ENCODE measurements at regions not wholly inside any gene's neighbourhood (a gene's known extent, or its start where the extent isn't known, plus 50 kb on each side); places are given as distances from the start of the nearest gene placed in this dataset.

DNA sequence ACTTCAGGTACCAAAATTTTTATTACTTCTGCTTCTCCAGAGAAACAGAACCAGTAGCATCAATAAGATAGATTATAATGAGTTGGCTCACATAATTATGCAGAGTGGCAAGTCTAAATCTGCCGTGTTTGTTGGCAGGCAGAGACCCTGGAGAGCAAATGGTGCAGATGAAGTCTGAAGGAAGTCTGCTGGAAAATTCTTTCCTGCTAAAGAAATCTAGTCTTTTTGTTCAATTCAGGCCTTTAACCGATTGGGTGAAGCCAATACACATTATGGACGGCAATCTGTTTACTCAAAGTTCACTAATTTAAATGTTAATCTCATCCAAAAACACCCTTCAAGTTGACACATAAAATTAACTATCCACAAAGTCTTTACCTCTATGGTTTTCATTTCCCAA lies 156.0 kb downstream of the TBX22 start:
- H3K4me3 ChIP-seq (ENCODE audit: control extremely low read depth in 1 of 5, extremely low read depth in 1 of 5, insufficient read depth in 1 of 5, low read depth in 2 of 5, low read length in 4 of 5): no peak overlapping the region
- H3K36me3 ChIP-seq (replicated peaks in 1 of 2; ENCODE audit: control extremely low read depth in 1 of 2, control insufficient read depth in 1 of 2, extremely low read depth in 1 of 2, insufficient read depth in 2 of 2, low read length in 1 of 2): no peaks in the 10 kb centered on the region
- H3K4me2 ChIP-seq (replicated peaks; ENCODE audit: low read depth, low read length, poor library complexity, severe bottlenecking): no peak overlapping the region
- no peaks in the 10 kb centered on the region for H3K27me3 Mint-ChIP-seq
- TF ChIP-seq, protein P1, sequence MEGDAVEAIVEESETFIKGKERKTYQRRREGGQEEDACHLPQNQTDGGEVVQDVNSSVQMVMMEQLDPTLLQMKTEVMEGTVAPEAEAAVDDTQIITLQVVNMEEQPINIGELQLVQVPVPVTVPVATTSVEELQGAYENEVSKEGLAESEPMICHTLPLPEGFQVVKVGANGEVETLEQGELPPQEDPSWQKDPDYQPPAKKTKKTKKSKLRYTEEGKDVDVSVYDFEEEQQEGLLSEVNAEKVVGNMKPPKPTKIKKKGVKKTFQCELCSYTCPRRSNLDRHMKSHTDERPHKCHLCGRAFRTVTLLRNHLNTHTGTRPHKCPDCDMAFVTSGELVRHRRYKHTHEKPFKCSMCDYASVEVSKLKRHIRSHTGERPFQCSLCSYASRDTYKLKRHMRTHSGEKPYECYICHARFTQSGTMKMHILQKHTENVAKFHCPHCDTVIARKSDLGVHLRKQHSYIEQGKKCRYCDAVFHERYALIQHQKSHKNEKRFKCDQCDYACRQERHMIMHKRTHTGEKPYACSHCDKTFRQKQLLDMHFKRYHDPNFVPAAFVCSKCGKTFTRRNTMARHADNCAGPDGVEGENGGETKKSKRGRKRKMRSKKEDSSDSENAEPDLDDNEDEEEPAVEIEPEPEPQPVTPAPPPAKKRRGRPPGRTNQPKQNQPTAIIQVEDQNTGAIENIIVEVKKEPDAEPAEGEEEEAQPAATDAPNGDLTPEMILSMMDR (IDR thresholded peaks at IDR 0.05): no peak
- TF ChIP-seq EZH2 (IDR thresholded peaks at IDR 0.05; ENCODE audit: borderline replicate concordance, insufficient read depth, low read depth, low read length, poor library complexity, severe bottlenecking): no peak
- peaks cover 0 to 3% (median 0%) of the 10 kb centered on the region in 3 donors for H3K9me3 ChIP-seq (ENCODE audit: control extremely low read depth in 1 of 3, control insufficient read depth in 2 of 3, insufficient read depth in 1 of 3, low read length in 2 of 3)
- H3K9ac ChIP-seq (ENCODE audit: low read length): no peak overlapping the region
- ATAC-seq (ENCODE audit: low read depth) (no peak), DNase-seq (no peak)
- ChIA-PET CTCF (no interaction called here), POLR2A (no interaction called here)
- H3K4me1 ChIP-seq (ENCODE audit: control insufficient read depth in 2 of 2, insufficient read depth in 2 of 2, low read length in 2 of 2): no peaks in the 10 kb centered on the region
- H2AFZ ChIP-seq (ENCODE audit: insufficient read depth, low read depth, low read length, poor library complexity, severe bottlenecking): no peak overlapping the region
- H3K27ac ChIP-seq (ENCODE audit: low read length in 2 of 2): no peak overlapping the region
- H3K27me3 ChIP-seq (replicated peaks in 1 of 4; ENCODE audit: control extremely low read depth in 1 of 4, control insufficient read depth in 3 of 4, insufficient read depth in 4 of 4, low read length in 3 of 4): no peaks in the 10 kb centered on the region
- no peak overlapping the region for H3K27ac Mint-ChIP-seq
- no peaks in the 10 kb centered on the region for H3K4me1 Mint-ChIP-seq
- intact Hi-C loops (cut with micrococcal nuclease): no loop called here
- no peaks in the 10 kb centered on the region for H3K79me2 ChIP-seq (ENCODE audit: control insufficient read depth, insufficient read depth, low read length)
- no peak overlapping the region for H3K4me3 Mint-ChIP-seq
- H3K9me3 Mint-ChIP-seq (ENCODE audit: insufficient read depth): no peaks in the 10 kb centered on the region
- H4K20me1 ChIP-seq (ENCODE audit: control insufficient read depth, insufficient read depth, low read length, poor library complexity, severe bottlenecking): no peaks in the 10 kb centered on the region
- no CpG with 5 or more reads among the region's 3 CpGs for WGBS (ENCODE audit: insufficient coverage)

DNA sequence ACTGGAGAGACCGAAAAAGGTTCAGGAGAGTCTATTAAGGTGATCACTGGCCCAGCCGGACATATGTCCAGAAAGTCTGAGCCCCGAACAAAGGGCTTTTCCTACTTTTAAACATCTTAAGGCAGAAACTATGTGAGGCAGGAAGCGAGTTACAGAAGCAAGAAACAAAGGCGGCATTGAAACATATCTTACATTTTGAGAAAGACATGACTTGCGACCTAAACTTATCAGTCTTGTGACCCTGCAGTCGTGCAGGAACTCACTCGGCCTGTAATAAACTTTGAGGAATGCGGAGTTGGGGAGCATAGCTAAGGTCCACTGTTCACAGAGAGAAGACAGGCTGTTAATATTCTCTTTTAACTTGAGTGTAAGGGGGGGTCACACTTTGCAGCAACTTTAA lies 158.7 kb downstream of the TBX22 start:
- H3K4me3 ChIP-seq (ENCODE audit: control extremely low read depth in 1 of 5, extremely low read depth in 1 of 5, insufficient read depth in 1 of 5, low read depth in 2 of 5, low read length in 4 of 5): no peak overlapping the region
- no peak overlapping the region for H3K9ac ChIP-seq (ENCODE audit: low read length)
- ChIA-PET CTCF (no interaction called here), POLR2A (no interaction called here)
- no peak overlapping the region for H3K4me2 ChIP-seq (replicated peaks; ENCODE audit: low read depth, low read length, poor library complexity, severe bottlenecking)
- ATAC-seq (ENCODE audit: low read depth): no peak
- no peaks in the 10 kb centered on the region for H3K36me3 ChIP-seq (replicated peaks in 1 of 2; ENCODE audit: control extremely low read depth in 1 of 2, control insufficient read depth in 1 of 2, extremely low read depth in 1 of 2, insufficient read depth in 2 of 2, low read length in 1 of 2)
- intact Hi-C loops (cut with micrococcal nuclease): no loop called here
- H4K20me1 ChIP-seq (ENCODE audit: control insufficient read depth, insufficient read depth, low read length, poor library complexity, severe bottlenecking): no peaks in the 10 kb centered on the region
- no peak overlapping the region for H3K27ac Mint-ChIP-seq
- H2AFZ ChIP-seq (ENCODE audit: insufficient read depth, low read depth, low read length, poor library complexity, severe bottlenecking): no peak overlapping the region
- no peak overlapping the region for H3K4me3 Mint-ChIP-seq
- H3K27me3 Mint-ChIP-seq: no peaks in the 10 kb centered on the region
- no peaks in the 10 kb centered on the region for H3K27me3 ChIP-seq (replicated peaks in 1 of 4; ENCODE audit: control extremely low read depth in 1 of 4, control insufficient read depth in 3 of 4, insufficient read depth in 4 of 4, low read length in 3 of 4)
- no peak overlapping the region for H3K27ac ChIP-seq (ENCODE audit: low read length in 2 of 2)
- H3K4me1 Mint-ChIP-seq: no peaks in the 10 kb centered on the region
- no peaks in the 10 kb centered on the region for H3K4me1 ChIP-seq (ENCODE audit: control insufficient read depth in 2 of 2, insufficient read depth in 2 of 2, low read length in 2 of 2)
- H3K79me2 ChIP-seq (ENCODE audit: control insufficient read depth, insufficient read depth, low read length): no peaks in the 10 kb centered on the region
- no peaks in the 10 kb centered on the region for H3K9me3 Mint-ChIP-seq (ENCODE audit: insufficient read depth)
- WGBS (ENCODE audit: insufficient coverage): 92% methylated on average over 5 of the region's 9 CpGs
- TF ChIP-seq EZH2 (IDR thresholded peaks at IDR 0.05; ENCODE audit: borderline replicate concordance, insufficient read depth, low read depth, low read length, poor library complexity, severe bottlenecking): no peak
- TF ChIP-seq, protein P1 (IDR thresholded peaks at IDR 0.05): no peak
- DNase-seq: no peak
- peaks cover 0 to 3% (median 0%) of the 10 kb centered on the region in 3 donors for H3K9me3 ChIP-seq (ENCODE audit: control extremely low read depth in 1 of 3, control insufficient read depth in 2 of 3, insufficient read depth in 1 of 3, low read length in 2 of 3)
